ENCODE measurements at regions not wholly inside any gene's neighbourhood (a gene's known extent, or its start where the extent isn't known, plus 50 kb on each side); places are given as distances from the start of the nearest gene placed in this dataset.

- no peak for TF ChIP-seq EHMT2 (IDR thresholded peaks at IDR 0.05; ENCODE audit: low read depth)
- TF ChIP-seq SREBF2 (IDR thresholded peaks at IDR 0.05): no peak
- TF ChIP-seq RFX5 (IDR thresholded peaks at IDR 0.05): no peak
- TF ChIP-seq FOSL2 (IDR thresholded peaks at IDR 0.05): no peak
- no peak for TF ChIP-seq FOSL2 (CRISPR knock-in tag; IDR thresholded peaks at IDR 0.05)
- TF ChIP-seq NPAS2 (CRISPR knock-in tag; IDR thresholded peaks at IDR 0.05; ENCODE audit: borderline replicate concordance): no peak
- no peak for TF ChIP-seq JUNB (IDR thresholded peaks at IDR 0.05)
- no peak for TF ChIP-seq TP53 (CRISPR knock-in tag; IDR thresholded peaks at IDR 0.05)
These were observed 134.9 kb downstream of the SMIM20 start (continued) for GRCh38 chr4:26048950-26049349.

- no peaks in the 10 kb centered on the region for H3K4me1 ChIP-seq
- POLR2A ChIA-PET: no interaction called here
- H3K27ac ChIP-seq: no peak overlapping the region
- no peaks in the 10 kb centered on the region for H3K9me3 ChIP-seq
- CTCF ChIA-PET: interaction anchor here (1.7 kb wide), 1 partner anchor 15 kb away, joined by 4 read pairs; no protein-coding TSS in a partner anchor
- DNase-seq (ENCODE audit: low read depth in 1 of 2, low spot score in 1 of 2) (no peak), FAIRE-seq (no peak), ATAC-seq (no peak)
- TF ChIP-seq ZNF302 (CRISPR knock-in tag; IDR thresholded peaks at IDR 0.05) (no peak), JUN (IDR thresholded peaks at IDR 0.05) (no peak)
- no peak overlapping the region for H3K4me2 ChIP-seq
- no peak overlapping the region for H3K4me3 ChIP-seq
- WGBS (ENCODE audit: missing lambda C conversion rate): 24% methylated on average over 3 of the region's 4 CpGs
These were observed 135.4 kb downstream of the SMIM20 start for GRCh38 chr4:26049447-26049846.

GRCh38 chr4:26050212-26050643 is 136.2 kb downstream of the SMIM20 start:
- 47% methylated on average over 8 of the region's 8 CpGs for WGBS (ENCODE audit: missing lambda C conversion rate)
- no peaks in the 10 kb centered on the region for H3K9me3 ChIP-seq
- ATAC-seq (no peak), FAIRE-seq (no peak), DNase-seq (ENCODE audit: low read depth in 1 of 2, low spot score in 1 of 2) (no peak)
- no peak overlapping the region for H3K4me2 ChIP-seq
- H3K4me1 ChIP-seq: no peaks in the 10 kb centered on the region
- no peak overlapping the region for H3K27ac ChIP-seq
- TF ChIP-seq EP300 (IDR thresholded peaks at IDR 0.05) (no peak), RNF2 (IDR thresholded peaks at IDR 0.05; ENCODE audit: borderline replicate concordance, low read depth) (no peak), POLR2A (IDR thresholded peaks at IDR 0.05; ENCODE audit: low read length) (no peak), HOXB13 (CRISPR knock-in tag; IDR thresholded peaks at IDR 0.05; ENCODE audit: low read depth) (no peak), CBX2 (IDR thresholded peaks at IDR 0.05; ENCODE audit: borderline replicate concordance, low read depth) (no peak), NR3C1 (IDR thresholded peaks at IDR 0.05) (no peak), MAX (IDR thresholded peaks at IDR 0.05) (no peak), USF2 (IDR thresholded peaks at IDR 0.05) (no peak), PHF8 (IDR thresholded peaks at IDR 0.05; ENCODE audit: borderline replicate concordance, low read depth) (no peak), CHD2 (IDR thresholded peaks at IDR 0.05; ENCODE audit: low read length, partially characterized antibody) (no peak), MAZ (IDR thresholded peaks at IDR 0.05; ENCODE audit: borderline replicate concordance, low read depth, low read length) (no peak), JUNB (IDR thresholded peaks at IDR 0.05) (no peak), ESRRA (IDR thresholded peaks at IDR 0.05; ENCODE audit: borderline replicate concordance, low read length) (no peak), HEYL (CRISPR knock-in tag; IDR thresholded peaks at IDR 0.05) (no peak), RARB (CRISPR knock-in tag; IDR thresholded peaks at IDR 0.05) (no peak), E2F6 (IDR thresholded peaks at IDR 0.05; ENCODE audit: borderline replicate concordance, low read depth) (no peak)
- POLR2A ChIA-PET: no interaction called here
- CTCF ChIA-PET: interaction anchor here (1.7 kb wide), 1 partner anchor 15 kb away, joined by 4 read pairs; no protein-coding TSS in a partner anchor
- no peak overlapping the region for H3K4me3 ChIP-seq
